Neural cell (in vitro differentiated cells): ENCODE measurements at regions not wholly inside any gene's neighbourhood (a gene's known extent, or its start where the extent isn't known, plus 50 kb on each side); places are given as distances from the start of the nearest gene placed in this dataset.

Experiments used
- H2AFZ ChIP-seq: fragments of 200-600, 300-800 bp; sonication (generic), shearing (Covaris generic); 2 replicates; pipeline ENCODE4 v1.6.0; 2014; ENCODE audit warnings: low read depth, mild to moderate bottlenecking, antibody characterized with exemption, low read length, moderate library complexity
- H3F3A ChIP-seq: fragments of 200-600 bp; shearing (Covaris generic); 2 replicates; pipeline ENCODE4 v1.6.1; 2016; ENCODE audit warnings: mild to moderate bottlenecking, moderate library complexity, mixed read lengths, antibody characterized with exemption, low read length; ENCODE audit not compliant: insufficient read depth, poor library complexity, severe bottlenecking
- H3K27ac ChIP-seq: fragments of 200-600, 300-800 bp; sonication (generic), shearing (Covaris generic); 2 replicates; pipeline ENCODE4 v1.5.1; 2014; ENCODE audit warnings: mild to moderate bottlenecking, low read length, moderate library complexity
- H3K27me3 ChIP-seq: fragments of 300-800, 200-600 bp; sonication (generic), shearing (Covaris generic); 2 replicates; pipeline ENCODE4 v1.6.0; 2014; ENCODE audit warnings: mild to moderate bottlenecking, low read depth, low read length, moderate library complexity; ENCODE audit not compliant: insufficient read depth
- H3K36me3 ChIP-seq: fragments of 300-800, 200-600 bp; sonication (generic), shearing (Covaris generic); 2 replicates; pipeline ENCODE4 v1.5.1; 2014; ENCODE audit warnings: mild to moderate bottlenecking, antibody characterized with exemption, low read length, moderate library complexity; ENCODE audit not compliant: insufficient read depth
- H3K4me2 ChIP-seq: fragments of 300-800, 200-600 bp; sonication (generic), shearing (Covaris generic); 2 replicates; pipeline ENCODE4 v1.6.0; 2014; ENCODE audit warnings: mild to moderate bottlenecking, low read length
- H3K4me3 ChIP-seq: fragments of 300-800, 200-600 bp; sonication (generic), shearing (Covaris generic); 2 replicates; pipeline ENCODE4 v1.5.1; 2014; ENCODE audit warnings: mild to moderate bottlenecking, low read length, moderate library complexity
- H3K79me2 ChIP-seq: fragments of 200-600 bp; shearing (Covaris generic); replicated peaks from 2 replicates; pipeline ENCODE4 v1.6.0; 2014; ENCODE audit warnings: mild to moderate bottlenecking, low read length, moderate library complexity; ENCODE audit not compliant: insufficient read depth
- H3K9ac ChIP-seq: fragments of 300-800, 200-600 bp; sonication (generic), shearing (Covaris generic); 2 replicates; pipeline ENCODE4 v1.6.1; 2016; ENCODE audit warnings: mild to moderate bottlenecking, low read length, mixed read lengths
- H3K9me2 ChIP-seq: fragments of 200-600 bp; shearing (Covaris generic); 2 replicates; pipeline ENCODE4 v1.6.1; 2016; ENCODE audit warnings: mild to moderate bottlenecking, low read length, mixed read lengths; ENCODE audit not compliant: insufficient read depth
- H3K9me3 ChIP-seq: fragments of 200-600, 300-800 bp; sonication (generic), shearing (Covaris generic); 2 replicates; pipeline ENCODE4 v1.6.1; 2016; ENCODE audit warnings: mild to moderate bottlenecking, mixed run types, low read length, moderate library complexity, mixed read lengths
- H4K20me1 ChIP-seq: fragments of 200-600 bp; shearing (Covaris generic); 2 replicates; pipeline ENCODE4 v1.6.1; 2016; ENCODE audit warnings: mild to moderate bottlenecking, mixed run types; ENCODE audit not compliant: insufficient read depth
- EP300 ChIP-seq: fragments of 450-650 bp; conservative IDR thresholded peaks from 2 replicates; pipeline ENCODE4 v1.6.1; 2014; ENCODE audit warnings: antibody characterized with exemption, mild to moderate bottlenecking, moderate library complexity; ENCODE audit not compliant: poor library complexity, severe bottlenecking
- EZH2 ChIP-seq: fragments of 200-600, 300-800 bp; shearing (Covaris generic), sonication (generic); IDR thresholded peaks from 2 replicates; pipeline ENCODE4 v1.6.1; 2014; ENCODE audit warnings: antibody characterized with exemption, low read length, borderline replicate concordance, mild to moderate bottlenecking; ENCODE audit not compliant: insufficient read depth, poor library complexity, severe bottlenecking
- MXI1 ChIP-seq: fragments of 450-650 bp; conservative IDR thresholded peaks from 2 replicates; pipeline ENCODE4 v1.6.1; 2014; ENCODE audit warnings: antibody characterized with exemption, mild to moderate bottlenecking; ENCODE audit not compliant: poor library complexity, severe bottlenecking
- POLR2AphosphoS5 ChIP-seq: IDR thresholded peaks from 2 replicates; pipeline ENCODE4 v1.6.1; 2012
- RAD21 ChIP-seq: fragments of 450-650 bp; conservative IDR thresholded peaks from 2 replicates; pipeline ENCODE4 v1.6.1; 2014; ENCODE audit warnings: antibody characterized with exemption, mild to moderate bottlenecking, moderate library complexity
- SMC3 ChIP-seq: fragments of 450-650 bp; conservative IDR thresholded peaks from 2 replicates; pipeline ENCODE4 v1.6.1; 2014; ENCODE audit warnings: antibody characterized with exemption, mild to moderate bottlenecking, moderate library complexity; ENCODE audit not compliant: poor library complexity
- TAF1 ChIP-seq: IDR thresholded peaks from 2 replicates; pipeline ENCODE4 v1.6.1; 2012; ENCODE audit warnings: low read depth
- TF ChIP-seq, protein P1 (sequence below): fragments of 450-650 bp; IDR thresholded peaks from 2 replicates; pipeline ENCODE4 v1.5.1; 2014; ENCODE audit warnings: antibody characterized with exemption, mild to moderate bottlenecking, moderate library complexity; ENCODE audit not compliant: poor library complexity, severe bottlenecking
- TF ChIP-seq, protein P2 (sequence below): IDR thresholded peaks from 2 replicates; pipeline ENCODE4 v1.6.1; 2012; ENCODE audit warnings: borderline replicate concordance

DNA sequence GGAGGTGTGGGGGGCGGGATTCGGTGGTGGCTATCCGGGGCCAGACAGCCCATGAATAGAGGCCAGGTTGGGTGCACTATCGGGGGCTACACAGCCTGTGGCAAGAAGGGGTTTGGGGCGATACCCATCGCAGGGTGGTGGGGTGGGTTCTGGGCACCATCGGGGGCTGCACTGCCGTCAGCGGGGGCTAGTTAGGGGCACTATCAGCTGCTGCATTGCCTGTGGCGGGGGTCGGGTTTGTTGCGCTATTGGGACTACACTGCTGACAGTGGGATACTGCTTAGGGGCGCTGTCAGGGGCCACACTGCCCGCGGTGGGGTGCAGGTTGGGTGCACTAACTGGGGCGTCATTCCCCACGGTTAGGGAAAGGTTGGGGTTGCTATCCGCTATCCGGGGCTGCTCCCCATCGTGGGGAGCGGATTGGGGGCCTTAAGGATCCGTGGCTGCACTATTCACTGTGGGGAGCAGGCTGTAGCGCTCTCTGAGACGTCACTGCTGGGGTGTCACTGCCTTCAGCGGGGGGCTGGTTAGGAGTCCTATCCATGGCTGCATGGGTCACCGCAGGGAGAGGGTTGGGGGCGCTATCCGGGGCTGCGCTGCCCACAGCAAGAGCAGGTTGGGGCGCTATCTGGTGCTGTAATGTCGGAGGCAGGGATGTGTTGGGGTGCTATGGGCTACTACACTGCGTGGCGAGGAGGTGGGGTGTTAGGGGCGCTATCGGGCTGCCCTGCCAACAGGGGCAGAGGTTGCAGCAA lies 76.5 kb upstream of the SLC35G4 start:
- no peak overlapping the region for H2AFZ ChIP-seq
- H3K9ac ChIP-seq, result no peak overlapping the region
- H3K4me2 ChIP-seq, result no peak overlapping the region
- H3K9me2 ChIP-seq, result no peaks in the 10 kb centered on the region
- no peaks in the 10 kb centered on the region for H3K79me2 ChIP-seq
- H3K36me3 ChIP-seq, result no peaks in the 10 kb centered on the region
- H4K20me1 ChIP-seq, result no peaks in the 10 kb centered on the region
- no peak for TF ChIP-seq MXI1
- TF ChIP-seq, protein P1, sequence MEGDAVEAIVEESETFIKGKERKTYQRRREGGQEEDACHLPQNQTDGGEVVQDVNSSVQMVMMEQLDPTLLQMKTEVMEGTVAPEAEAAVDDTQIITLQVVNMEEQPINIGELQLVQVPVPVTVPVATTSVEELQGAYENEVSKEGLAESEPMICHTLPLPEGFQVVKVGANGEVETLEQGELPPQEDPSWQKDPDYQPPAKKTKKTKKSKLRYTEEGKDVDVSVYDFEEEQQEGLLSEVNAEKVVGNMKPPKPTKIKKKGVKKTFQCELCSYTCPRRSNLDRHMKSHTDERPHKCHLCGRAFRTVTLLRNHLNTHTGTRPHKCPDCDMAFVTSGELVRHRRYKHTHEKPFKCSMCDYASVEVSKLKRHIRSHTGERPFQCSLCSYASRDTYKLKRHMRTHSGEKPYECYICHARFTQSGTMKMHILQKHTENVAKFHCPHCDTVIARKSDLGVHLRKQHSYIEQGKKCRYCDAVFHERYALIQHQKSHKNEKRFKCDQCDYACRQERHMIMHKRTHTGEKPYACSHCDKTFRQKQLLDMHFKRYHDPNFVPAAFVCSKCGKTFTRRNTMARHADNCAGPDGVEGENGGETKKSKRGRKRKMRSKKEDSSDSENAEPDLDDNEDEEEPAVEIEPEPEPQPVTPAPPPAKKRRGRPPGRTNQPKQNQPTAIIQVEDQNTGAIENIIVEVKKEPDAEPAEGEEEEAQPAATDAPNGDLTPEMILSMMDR, result no peak
- TF ChIP-seq EZH2, result no peak
- TF ChIP-seq POLR2AphosphoS5, result no peak
- TF ChIP-seq RAD21, result no peak
- no peaks in the 10 kb centered on the region for H3K9me3 ChIP-seq
- H3K27me3 ChIP-seq, result no peaks in the 10 kb centered on the region
- H3K27ac ChIP-seq, result no peak overlapping the region
- no peak overlapping the region for H3K4me3 ChIP-seq
- H3F3A ChIP-seq, result no peaks in the 10 kb centered on the region

DNA sequence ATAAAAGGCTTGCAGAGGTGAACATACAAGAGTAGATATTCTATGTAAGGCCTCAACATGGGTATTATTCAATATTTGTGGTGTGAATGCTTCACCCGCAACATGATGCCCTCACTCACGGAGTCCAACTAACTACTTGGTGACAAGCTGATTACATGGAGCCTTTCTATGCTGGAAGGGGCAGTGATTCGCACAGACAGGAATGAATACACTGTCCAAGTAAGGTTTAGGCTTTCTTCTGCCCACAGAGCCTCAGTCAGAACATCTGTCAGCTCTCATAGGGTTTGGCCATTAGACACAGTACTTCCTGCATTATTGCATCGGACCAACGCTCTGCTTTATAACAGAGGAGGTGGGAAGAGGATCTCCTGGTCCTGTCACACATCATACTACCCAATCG lies 80.3 kb upstream of the SLC35G4 start:
- no peak for TF ChIP-seq POLR2AphosphoS5
- TF ChIP-seq RAD21, result no peak
- TF ChIP-seq SMC3, result no peak
- no peak for TF ChIP-seq EZH2
- TF ChIP-seq TAF1, result no peak
- TF ChIP-seq, protein P1, result no peak
- TF ChIP-seq EP300, result no peak
- TF ChIP-seq, protein P2, sequence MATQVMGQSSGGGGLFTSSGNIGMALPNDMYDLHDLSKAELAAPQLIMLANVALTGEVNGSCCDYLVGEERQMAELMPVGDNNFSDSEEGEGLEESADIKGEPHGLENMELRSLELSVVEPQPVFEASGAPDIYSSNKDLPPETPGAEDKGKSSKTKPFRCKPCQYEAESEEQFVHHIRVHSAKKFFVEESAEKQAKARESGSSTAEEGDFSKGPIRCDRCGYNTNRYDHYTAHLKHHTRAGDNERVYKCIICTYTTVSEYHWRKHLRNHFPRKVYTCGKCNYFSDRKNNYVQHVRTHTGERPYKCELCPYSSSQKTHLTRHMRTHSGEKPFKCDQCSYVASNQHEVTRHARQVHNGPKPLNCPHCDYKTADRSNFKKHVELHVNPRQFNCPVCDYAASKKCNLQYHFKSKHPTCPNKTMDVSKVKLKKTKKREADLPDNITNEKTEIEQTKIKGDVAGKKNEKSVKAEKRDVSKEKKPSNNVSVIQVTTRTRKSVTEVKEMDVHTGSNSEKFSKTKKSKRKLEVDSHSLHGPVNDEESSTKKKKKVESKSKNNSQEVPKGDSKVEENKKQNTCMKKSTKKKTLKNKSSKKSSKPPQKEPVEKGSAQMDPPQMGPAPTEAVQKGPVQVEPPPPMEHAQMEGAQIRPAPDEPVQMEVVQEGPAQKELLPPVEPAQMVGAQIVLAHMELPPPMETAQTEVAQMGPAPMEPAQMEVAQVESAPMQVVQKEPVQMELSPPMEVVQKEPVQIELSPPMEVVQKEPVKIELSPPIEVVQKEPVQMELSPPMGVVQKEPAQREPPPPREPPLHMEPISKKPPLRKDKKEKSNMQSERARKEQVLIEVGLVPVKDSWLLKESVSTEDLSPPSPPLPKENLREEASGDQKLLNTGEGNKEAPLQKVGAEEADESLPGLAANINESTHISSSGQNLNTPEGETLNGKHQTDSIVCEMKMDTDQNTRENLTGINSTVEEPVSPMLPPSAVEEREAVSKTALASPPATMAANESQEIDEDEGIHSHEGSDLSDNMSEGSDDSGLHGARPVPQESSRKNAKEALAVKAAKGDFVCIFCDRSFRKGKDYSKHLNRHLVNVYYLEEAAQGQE, result no peak
- TF ChIP-seq MXI1, result no peak
- Histone ChIP-seq H3K27ac (no peak overlapping the region), H3F3A (no peaks in the 10 kb centered on the region), H3K4me2 (no peak overlapping the region), H3K27me3 (no peaks in the 10 kb centered on the region), H4K20me1 (no peaks in the 10 kb centered on the region), H2AFZ (no peak overlapping the region), H3K79me2 (no peaks in the 10 kb centered on the region), H3K9me3 (no peaks in the 10 kb centered on the region), H3K36me3 (no peaks in the 10 kb centered on the region), H3K9me2 (no peaks in the 10 kb centered on the region), H3K9ac (no peak overlapping the region), H3K4me3 (no peak overlapping the region)
